ENCODE measurements at regions not wholly inside any gene's neighbourhood (a gene's known extent, or its start where the extent isn't known, plus 50 kb on each side); places are given as distances from the start of the nearest gene placed in this dataset.

DNA sequence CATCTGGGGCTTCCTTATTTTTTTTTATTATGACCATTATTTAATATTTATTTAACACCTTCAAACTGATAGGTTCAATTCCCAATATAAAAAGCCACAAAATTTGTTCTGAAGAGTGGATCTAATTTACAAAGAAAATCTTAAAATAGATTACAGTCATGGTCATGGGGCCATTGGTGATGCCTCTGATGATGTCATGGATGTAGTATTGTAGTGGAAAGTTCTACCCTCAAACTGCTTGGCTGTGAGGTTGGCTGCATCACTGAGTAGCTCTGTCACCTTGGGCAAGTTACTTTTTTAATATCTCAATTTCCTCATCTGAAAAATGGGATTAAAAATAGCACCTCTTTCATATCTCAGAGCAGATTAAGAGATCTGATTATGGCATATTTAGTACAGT lies 128.5 kb downstream of the DKK1 start:
- DNase-seq, result no peak

DNA sequence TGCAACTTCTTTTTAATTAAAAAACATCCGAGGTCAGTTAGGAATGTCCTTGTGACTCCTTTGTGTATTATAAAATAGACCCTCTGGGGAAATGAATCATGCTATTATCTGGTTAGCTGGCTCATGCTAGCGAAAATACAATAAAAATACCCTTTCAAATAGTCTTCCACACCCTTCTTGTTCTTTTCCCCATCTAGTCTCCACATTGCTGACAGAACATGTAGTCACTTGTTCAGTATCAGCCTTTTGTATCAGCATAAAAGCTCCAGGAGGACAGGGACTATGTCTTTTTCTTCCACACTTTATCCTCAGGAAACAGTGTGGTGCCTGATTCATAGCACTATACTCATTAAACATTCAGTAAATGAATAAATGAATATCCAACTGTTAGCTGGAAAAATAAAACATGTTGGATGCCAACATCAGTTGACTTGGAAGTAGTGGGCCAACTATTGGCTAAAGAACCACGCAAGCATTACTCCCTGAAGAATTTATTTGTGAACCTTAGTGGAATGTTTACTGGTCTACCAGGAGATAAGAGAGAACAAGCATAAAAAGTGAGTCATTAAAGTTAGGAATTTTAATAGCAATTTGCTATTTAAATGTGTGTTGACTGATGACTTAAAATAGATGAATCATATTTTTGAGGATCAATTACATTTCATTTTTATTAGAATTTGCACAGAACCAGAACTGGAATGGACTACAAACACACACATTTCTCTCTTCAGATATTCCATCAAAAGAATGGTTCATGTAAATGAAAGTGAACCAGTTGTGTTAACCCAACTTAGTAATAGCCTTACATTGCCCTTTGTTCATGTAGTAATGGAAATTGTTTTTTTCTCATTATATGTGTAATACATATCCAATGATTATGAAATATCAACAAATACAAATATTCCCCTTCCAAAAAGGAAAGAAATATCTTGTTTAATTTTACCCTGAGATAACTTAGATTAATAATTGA lies 129.6 kb downstream of the DKK1 start:
- DNase-seq, result no peak

DNA sequence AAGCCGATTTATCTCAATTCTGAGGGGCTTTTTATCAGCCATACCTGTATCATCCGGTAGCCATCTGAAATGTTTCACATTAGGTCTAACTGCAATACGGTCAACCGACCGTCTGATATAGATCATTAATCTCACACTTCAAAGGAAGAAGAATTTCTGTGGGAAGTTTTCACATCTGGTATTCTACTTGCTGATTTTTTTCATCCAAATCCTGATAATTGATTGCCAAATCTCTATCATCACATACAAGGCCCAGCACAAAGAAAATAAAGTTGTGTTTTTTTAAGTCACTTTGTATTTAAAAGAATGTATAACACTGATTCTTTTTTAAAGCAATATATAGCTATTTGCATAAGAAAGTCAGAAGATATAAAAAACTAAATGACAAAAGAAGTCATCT lies 132.3 kb downstream of the DKK1 start:
- no peak for DNase-seq

DNA sequence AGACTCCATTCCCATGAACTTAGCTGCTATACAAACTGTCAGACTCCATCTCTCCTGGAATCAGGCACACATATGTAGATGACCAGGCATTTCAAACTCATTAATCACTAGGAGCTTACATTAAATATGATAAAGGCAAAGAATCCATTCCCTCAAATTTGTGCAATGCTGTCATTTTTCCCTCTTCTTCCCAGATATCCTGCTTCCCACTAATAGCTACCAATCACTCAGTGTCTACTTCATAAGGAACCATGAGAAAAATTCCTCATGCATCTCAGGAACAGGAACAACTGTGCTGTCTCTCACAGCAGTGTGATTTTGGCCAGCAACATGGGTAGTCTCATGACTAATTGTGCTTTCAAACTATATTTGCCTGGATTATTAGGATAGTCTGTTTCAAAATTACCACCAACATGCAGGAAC lies 133.9 kb downstream of the DKK1 start:
- DNase-seq, result no peak

DNA sequence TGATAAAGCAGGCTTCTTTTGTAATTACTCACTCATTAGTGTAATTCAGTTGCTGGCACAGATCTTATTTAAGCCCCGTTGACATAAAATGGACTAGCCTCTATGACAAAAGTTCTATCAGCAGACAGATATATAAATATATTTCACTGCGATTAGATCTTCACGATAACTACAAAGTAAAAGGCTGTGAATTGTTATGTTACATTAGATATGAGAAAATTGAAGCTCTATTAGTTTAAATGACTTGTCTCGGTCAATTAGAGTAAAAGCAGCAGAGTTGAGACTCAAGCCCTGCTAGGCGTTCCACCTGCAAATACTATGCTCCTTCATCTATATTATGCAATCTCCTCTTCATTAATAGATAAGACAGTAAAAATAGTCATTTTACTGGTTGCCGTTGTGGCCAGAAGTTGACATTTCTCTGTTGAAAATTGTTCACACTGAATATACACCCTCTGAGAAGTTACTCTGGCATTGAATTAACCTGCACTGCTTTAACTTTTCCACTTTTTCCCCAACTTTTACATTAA lies 136.7 kb downstream of the DKK1 start:
- DNase-seq, result no peak

DNA sequence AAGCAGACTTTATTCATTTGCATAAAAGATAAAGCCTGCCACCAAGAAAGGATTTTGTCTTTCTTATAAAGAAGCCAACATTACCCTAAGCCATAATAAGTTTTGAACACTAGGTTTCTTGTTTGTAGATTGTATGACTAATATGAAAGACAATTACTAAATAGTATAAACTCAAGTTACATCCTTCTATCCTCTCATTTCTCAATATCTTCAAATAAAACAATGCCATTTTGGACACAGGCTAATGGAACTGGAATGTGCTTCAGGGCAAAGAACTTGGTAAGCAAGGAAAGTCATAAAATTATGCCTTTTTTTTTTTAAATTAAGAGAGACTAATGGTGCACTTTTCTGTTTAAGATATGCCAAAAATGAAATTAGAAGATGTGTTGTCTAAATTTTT lies 137.7 kb downstream of the DKK1 start:
- no peak for DNase-seq

DNA sequence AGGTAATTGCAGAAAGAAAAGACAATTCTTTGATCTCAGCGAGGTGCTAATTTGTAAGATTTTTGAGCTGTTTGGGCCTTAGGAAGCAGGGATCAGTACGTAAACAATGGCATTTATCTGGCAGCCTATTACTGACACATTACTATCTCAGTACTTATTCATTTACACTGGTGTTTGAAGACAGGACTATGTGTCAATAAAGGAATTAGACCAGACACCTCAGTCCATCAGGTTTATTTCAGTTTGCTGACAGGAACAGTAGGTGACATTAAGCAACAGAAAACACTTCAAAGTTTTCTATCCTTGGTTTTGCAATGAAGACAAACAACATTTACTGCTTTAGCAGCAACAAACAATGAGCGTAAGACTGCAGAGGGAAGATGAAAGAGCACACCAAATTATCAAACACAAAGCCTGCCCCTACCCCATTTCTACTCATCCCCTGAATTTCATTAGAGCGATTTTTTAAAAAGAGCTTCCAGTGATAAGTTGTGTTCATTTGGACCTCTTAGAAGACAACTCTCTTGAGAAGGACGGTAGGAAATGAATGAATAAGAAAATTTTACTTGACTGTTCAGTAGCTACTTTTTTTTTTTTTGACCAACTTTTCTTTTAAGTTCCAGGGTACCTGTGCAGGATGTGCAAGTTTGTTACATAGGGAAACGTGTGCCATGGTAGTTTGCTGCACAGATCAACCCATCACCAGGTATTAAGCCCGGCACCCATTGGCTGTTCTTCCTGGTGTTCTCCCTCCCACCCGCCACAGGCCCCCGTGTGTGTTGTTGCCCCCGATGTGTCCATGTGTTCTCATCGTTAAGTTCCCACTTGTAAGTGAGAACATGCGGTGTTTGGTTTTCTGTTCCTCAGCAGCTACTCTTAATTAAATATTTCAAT lies 138.8 kb downstream of the DKK1 start:
- DNase-seq, result no peak

DNA sequence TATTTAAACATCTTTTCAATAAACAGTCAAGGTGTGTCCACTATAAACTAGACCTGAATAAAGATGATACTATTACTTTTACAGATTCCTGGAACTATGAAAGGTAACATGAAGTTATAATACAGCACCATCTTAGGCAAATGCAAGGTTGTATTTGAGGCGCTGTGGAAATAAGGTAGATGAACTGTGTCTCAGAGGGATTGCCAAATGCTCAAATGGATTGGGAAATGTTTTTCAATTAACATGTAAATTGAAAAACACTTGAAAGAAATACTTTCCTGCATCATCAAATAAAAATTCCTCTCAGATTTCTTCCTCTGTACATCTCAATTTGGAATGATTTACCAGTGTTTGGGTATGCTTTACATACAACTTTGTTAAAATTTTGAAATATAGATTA lies 139.4 kb downstream of the DKK1 start:
- no peak for DNase-seq

DNA sequence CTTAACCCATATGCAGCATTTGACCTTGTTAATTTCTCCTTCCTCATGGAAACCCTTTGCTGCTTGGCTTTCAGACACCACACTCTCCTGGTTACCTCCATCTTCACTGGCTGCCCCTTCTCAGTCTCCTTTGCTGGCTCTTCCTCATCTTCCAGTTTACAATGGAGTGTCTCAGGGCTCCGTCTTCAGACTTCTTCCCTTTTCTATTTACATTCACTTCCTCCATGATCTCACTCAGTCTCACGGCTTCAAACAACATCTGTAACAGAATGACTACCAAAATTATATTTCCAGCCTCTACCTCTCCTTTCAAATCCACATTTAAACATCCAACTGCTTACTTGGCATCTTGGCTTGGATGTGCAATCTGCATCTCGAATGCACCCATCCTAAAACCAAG lies 140.4 kb downstream of the DKK1 start:
- no peak for DNase-seq

DNA sequence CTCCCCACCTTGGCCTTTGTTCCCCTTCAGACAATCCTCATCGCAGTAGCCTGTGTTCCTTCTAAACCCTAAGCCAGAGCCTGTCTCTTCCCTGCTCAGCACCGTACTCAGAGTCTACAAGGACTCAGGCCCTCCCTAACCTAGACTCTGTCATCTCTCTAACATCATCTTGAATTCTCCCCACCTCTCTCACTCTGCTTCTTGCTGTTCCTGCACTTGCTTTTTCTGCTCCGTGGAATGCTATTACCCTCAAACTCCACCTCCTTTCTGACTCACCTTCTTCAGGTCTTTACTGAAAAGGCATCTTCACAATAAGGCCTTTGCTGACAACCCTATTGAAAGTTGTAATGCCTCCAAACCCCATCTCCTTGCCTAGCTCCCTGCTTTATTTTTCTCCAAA lies 141.0 kb downstream of the DKK1 start:
- no peak for DNase-seq

DNA sequence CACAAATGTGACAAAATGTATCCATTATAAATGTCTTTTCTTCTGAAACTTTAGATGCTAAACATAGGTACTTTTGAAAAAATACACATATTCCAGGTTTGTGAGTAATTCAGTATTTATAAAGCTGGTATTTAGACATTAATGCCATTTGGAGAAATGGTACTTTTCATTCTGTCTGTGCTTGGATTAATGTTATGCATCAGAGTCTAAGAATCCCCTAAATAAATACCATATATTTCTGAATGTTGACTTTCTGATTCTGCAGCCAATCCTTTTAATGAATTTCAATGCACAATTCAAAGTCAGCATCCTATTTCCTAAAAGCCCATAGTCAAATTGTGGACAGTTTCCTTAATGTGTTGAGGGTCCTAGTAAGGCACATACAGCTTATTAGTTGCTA lies 145.0 kb downstream of the DKK1 start:
- no peak for DNase-seq

DNA sequence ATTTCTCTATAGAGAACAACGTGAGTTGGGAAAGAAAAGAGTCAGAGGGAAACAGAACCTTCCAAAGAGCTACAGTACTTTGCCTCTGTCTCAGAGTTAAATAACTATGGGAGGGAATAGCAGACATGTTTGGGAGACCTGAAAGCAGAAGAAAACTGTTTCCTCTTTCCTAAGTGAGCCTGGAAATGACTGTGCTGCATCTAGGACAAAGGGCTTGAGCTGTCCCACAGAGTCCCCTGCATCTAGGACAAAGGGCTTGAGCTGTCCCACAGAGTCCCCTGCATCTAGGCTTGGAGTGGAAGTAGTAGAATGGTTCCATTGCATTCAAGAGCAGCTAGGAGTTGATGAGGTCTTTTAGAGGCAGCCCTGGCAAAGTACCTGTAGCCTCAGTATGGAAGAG lies 149.7 kb downstream of the DKK1 start:
- DNase-seq, result no peak

DNA sequence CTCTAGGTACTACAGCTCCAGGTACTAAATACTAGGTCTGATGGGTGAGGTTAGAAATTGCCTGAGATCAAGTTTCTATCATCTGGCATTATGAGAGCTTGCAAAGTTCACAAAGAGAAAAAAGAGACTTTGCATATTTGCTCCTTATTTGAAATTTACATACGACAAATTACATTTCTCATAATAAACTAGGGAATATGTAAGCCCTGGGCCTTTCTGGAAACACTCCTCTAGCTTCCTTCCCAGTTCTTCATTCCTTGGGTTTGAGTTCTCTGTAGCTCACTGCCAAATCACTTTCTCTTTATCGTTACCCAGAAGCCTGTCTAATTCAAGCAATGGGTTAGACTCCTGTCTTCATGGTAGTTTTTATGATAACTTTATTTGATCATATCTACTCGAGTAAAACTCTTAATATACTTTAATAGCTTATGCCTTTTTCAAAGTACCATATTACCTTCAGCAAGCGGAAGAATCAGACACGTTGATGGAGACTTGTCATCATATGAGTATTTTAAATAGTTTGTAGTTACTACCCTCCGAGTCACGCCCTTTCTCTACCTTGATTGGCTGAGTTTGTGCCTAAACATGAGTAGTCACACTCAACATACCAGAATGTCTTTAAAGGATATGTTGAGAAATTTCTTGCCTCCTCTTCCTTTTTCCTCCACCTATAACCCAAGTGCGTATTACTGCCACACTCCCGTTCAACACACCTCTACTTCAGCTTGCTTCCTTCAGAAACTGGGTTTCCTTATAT lies 150.5 kb downstream of the DKK1 start:
- DNase-seq, result no peak

DNA sequence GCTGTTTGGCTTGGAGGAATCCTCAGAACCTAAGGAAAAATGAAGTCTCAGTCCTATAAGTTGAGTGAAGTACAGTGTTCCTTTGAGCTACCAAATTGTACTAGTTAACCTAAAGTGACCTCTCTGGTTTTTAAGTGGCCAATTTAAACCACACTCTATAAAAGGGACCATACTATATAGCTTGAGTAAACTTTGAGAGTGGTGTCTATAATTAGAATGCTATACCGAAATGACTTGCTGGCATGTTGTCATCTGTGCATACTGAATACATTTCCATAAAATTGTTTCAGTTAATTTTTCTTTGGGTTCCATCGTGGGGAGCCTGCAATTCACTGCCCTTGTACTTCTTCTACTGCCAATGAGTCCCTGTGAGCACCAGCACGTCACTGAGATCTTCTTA lies 151.1 kb downstream of the DKK1 start:
- no peak for DNase-seq

DNA sequence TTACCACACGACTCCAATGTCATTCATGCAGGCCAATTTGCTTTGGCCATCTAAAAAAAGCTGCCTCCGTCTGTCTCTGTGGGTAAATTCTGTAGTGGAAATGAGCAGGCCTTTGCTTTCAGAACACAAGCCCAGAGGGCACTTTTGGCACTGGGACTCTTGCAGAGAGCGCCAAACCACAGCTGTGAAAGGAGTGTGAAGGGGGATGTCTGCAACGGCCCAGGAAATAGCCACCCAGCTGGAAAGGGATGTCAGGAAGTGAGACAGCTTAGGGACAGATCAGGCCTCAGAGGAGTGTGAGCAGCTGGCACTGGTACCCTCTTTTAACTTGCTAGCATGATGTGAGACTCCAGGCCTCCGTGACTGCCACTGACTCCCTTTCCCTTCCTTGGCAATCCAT lies 152.4 kb downstream of the DKK1 start:
- DNase-seq, result peak; percentile 10

DNA sequence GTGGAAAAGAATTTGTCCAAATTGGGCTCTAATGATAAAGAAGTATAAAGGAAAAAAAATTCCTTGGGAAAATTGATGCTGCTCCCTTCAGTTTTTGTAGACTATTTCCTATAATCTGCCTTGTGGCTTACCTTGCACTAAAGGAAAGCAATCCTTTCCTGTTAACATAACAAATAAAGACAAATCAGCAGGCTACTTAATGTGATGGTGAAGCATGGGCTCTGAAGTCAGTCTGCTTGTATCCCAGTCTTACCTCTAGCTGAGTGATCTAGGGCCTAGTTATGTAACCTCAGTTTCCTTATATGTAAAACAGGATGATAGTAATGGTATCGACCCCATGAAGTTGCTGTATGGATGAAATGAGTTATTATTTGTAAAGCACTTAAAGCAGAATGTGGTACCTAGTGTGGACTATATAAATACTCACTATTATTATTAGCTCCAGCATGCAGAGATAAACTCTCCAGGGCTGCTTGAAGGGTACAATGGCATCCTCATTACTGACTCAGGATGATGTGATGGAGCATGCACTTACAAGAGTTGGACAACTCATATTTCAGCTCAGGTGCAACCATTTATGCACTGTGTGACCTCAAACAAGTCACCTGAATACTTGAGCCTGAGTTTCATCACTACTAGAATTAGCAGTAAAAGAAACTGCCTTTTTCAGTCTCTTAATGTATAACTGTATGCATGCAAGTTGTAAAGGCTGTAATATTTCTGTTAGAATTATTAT lies 156.1 kb downstream of the DKK1 start:
- no peak for DNase-seq

DNA sequence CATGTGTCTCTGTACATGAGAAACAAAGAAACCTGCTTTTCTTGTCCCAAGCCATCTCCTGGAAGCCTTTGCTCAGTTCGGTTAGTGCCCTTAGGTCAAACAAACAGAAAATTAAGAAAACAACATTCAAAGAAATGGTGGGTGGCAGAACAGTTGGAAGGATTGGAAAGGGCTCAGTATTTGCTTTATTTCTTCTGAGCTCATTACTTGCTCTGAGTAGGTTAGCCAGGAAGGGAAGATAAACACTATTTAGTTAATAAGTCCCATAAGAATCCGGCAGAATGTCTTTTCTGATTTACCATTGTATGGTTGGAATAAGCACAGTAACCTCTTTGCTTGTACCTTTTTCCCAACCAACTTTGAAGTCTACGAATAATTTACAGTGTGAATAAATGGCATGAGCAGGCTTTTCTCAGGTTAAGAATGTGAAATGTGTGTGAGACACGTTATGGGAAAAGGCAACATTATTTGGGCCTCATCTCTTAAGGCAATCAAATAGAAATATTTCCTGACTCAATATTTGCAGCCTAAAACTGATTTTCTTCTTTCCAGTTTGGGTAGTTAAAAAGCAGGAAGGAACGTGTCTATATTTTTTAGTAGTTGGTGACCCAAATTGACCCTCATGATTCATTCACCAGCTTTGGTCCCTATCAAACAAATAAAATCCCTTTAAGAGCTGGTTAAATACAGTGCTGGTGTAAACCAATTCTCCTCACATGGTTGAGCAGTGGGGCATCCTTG lies 158.5 kb downstream of the DKK1 start:
- DNase-seq, result no peak

DNA sequence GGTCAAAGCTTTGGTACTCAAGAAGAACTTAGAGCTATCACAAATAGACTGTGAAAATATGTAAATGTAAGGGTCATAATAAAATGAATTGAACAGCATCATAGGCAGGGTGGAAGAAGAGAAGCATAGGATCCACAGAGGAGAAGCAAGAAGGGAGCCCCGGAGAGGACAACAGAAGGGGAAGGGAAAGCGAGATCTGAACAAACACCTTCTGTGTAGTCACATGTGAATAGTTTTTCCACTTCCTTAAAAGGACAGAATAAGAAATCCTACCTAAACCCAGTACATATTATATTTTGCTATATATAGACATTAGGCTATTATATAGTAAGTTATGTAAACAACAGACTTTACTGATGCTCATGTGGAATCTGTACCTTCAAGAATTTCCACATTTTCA lies 160.2 kb downstream of the DKK1 start:
- DNase-seq, result no peak

DNA sequence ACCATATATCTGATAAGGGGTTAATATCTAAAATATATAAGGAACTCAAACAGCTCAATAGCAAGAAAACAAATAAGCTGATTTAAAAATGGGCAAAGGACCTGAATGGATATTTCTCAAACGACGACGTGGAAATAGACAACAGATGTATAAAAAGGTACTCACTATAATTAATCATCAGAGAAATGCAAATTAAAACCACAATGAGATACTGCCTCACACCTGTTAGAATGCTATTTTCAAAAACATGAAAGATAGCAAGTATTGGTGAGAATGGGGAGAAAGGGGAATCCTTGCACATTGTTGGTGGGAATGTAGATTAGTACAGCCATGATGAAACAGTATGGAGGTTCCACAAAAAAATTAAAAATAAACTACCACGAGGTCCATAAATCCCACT lies 163.2 kb downstream of the DKK1 start:
- no peak for DNase-seq

DNA sequence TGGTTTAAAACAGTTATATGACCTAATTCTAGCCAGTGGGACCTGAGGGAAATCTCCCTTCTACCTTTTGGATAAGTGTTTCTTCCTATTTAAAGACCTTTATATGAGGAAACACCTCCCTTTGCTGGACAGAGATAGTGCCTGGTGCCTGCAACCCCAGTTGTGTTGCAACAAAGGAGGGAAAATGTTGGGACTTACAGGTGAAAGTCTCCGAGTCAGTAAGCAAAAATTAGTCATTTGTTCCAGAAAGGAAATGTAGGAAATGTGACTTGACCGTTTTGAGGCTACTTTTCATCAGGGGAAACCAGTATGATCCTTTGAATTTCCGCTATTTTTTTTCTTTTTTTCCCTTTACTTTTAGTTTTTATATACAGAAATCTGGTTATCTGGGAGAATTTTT lies 165.5 kb downstream of the DKK1 start:
- DNase-seq, result no peak

DNA sequence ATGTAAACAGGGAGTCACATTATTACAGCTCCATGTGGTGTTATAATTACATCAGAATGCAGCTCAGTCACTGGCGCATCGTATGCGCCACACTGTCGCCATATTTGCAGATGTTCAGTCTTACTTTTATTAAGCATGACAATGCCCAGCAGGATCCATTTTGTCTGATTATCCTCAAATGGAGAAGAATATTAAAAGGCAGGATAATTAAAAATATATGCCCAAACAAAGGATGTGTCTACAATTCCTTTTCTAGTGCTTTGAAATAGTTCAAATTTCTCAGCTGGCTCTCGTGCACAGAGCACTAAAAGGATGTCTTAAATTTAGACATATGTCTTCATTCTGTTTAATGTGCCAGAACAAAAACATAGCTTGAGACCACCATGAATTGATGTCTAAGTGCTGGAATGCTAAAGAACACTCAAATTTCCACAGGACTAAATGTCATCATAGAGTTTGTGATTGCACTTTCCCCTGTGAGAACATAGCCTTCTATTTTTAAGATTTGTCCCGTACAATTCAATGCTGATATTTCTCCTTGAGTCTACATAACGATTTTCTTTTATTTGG lies 168.0 kb downstream of the DKK1 start:
- peak; percentile 4 for DNase-seq

All from NCI-H69 (cell line).